ENCODE measurements at regions not wholly inside any gene's neighbourhood (a gene's known extent, or its start where the extent isn't known, plus 50 kb on each side); places are given as distances from the start of the nearest gene placed in this dataset.

- TF ChIP-seq TSHZ2 (CRISPR knock-in tag; IDR thresholded peaks at IDR 0.05) (no peak), BACH2 (CRISPR knock-in tag; IDR thresholded peaks at IDR 0.05; ENCODE audit: borderline replicate concordance) (no peak), ZFP30 (CRISPR knock-in tag; IDR thresholded peaks at IDR 0.05) (no peak), ARNTL (CRISPR knock-in tag; IDR thresholded peaks at IDR 0.05; ENCODE audit: borderline replicate concordance, low read depth) (no peak), TCF4 (CRISPR knock-in tag; IDR thresholded peaks at IDR 0.05; ENCODE audit: borderline replicate concordance) (no peak), ISL1 (CRISPR knock-in tag; IDR thresholded peaks at IDR 0.05) (no peak), CREB5 (CRISPR knock-in tag; IDR thresholded peaks at IDR 0.05; ENCODE audit: low read depth) (no peak)
- no peak for ATAC-seq
Observed at GRCh38 chr1:38740487-38740886, 119.1 kb downstream of the RRAGC start.

GRCh38 chr1:38738207-38738606, 121.4 kb downstream of the RRAGC start:
- no peak for ATAC-seq

GRCh38 chr1:38736399-38736798, 123.2 kb downstream of the RRAGC start:
- TF ChIP-seq RARB (CRISPR knock-in tag; IDR thresholded peaks at IDR 0.05) (no peak), ARNTL (CRISPR knock-in tag; IDR thresholded peaks at IDR 0.05; ENCODE audit: borderline replicate concordance, low read depth) (no peak), ZC3H10 (CRISPR knock-in tag; IDR thresholded peaks at IDR 0.05) (no peak), GLIS3 (CRISPR knock-in tag; IDR thresholded peaks at IDR 0.05) (no peak), ESRRG (CRISPR knock-in tag; IDR thresholded peaks at IDR 0.05) (no peak), ZNF70 (CRISPR knock-in tag; IDR thresholded peaks at IDR 0.05) (no peak), BACH2 (CRISPR knock-in tag; IDR thresholded peaks at IDR 0.05; ENCODE audit: borderline replicate concordance) (no peak), ZNF565 (CRISPR knock-in tag; conservative IDR thresholded peaks at IDR 0.05; ENCODE audit: low read depth) (no peak), CSRNP3 (CRISPR knock-in tag; IDR thresholded peaks at IDR 0.05) (no peak), ISL1 (CRISPR knock-in tag; IDR thresholded peaks at IDR 0.05) (no peak), TSHZ2 (CRISPR knock-in tag; IDR thresholded peaks at IDR 0.05) (no peak), PATZ1 (CRISPR knock-in tag; IDR thresholded peaks at IDR 0.05; ENCODE audit: borderline replicate concordance) (no peak), OSR1 (CRISPR knock-in tag; IDR thresholded peaks at IDR 0.05) (no peak), SNAI2 (CRISPR knock-in tag; IDR thresholded peaks at IDR 0.05) (no peak)
- ATAC-seq = no peak

More at GRCh38 chr1:38738207-38738606, 121.4 kb downstream of the RRAGC start:
- TF ChIP-seq ESRRG (CRISPR knock-in tag; IDR thresholded peaks at IDR 0.05) = no peak
- no peak for TF ChIP-seq GLIS3 (CRISPR knock-in tag; IDR thresholded peaks at IDR 0.05)
- no peak for TF ChIP-seq TOX (CRISPR knock-in tag; IDR thresholded peaks at IDR 0.05; ENCODE audit: borderline replicate concordance)
- no peak for TF ChIP-seq ZFP3 (CRISPR knock-in tag; IDR thresholded peaks at IDR 0.05)
- no peak for TF ChIP-seq ARNTL (CRISPR knock-in tag; IDR thresholded peaks at IDR 0.05; ENCODE audit: borderline replicate concordance, low read depth)
- no peak for TF ChIP-seq ISL1 (CRISPR knock-in tag; IDR thresholded peaks at IDR 0.05)
- TF ChIP-seq ZNF565 (CRISPR knock-in tag; conservative IDR thresholded peaks at IDR 0.05; ENCODE audit: low read depth) = no peak
- TF ChIP-seq CSDC2 (CRISPR knock-in tag; IDR thresholded peaks at IDR 0.05) = no peak
- TF ChIP-seq PPARA (CRISPR knock-in tag; IDR thresholded peaks at IDR 0.05; ENCODE audit: borderline replicate concordance) = no peak
- no peak for TF ChIP-seq RARB (CRISPR knock-in tag; IDR thresholded peaks at IDR 0.05)
- no peak for TF ChIP-seq ZNF8 (CRISPR knock-in tag; IDR thresholded peaks at IDR 0.05)
- no peak for TF ChIP-seq SNAI2 (CRISPR knock-in tag; IDR thresholded peaks at IDR 0.05)
- TF ChIP-seq BACH2 (CRISPR knock-in tag; IDR thresholded peaks at IDR 0.05; ENCODE audit: borderline replicate concordance) = no peak
- no peak for TF ChIP-seq ZC3H10 (CRISPR knock-in tag; IDR thresholded peaks at IDR 0.05)

All from SK-N-SH treated with all-trans-retinoic acid at 6 μM for 48 hours (cell line).